Left lobe of liver (tissue), 2 donors: ENCODE measurements at regions not wholly inside any gene's neighbourhood (a gene's known extent, or its start where the extent isn't known, plus 50 kb on each side); places are given as distances from the start of the nearest gene placed in this dataset.
"Not testable (repeated sequence)": the region's sequence is repeated elsewhere in the genome, so short reads cannot be mapped to it uniquely, and the experiment has no call there.

Experiments used
- ATAC-seq: fragments of 200-7000 bp; cut with Tn5 transposase; one replicate; pipeline ENCODE4 v1.9.1; 2020; ENCODE audit warnings: mild to moderate bottlenecking, moderate library complexity
- DNase-seq: peaks from one replicate; pipeline ENCODE4 v3.0.0-alpha.2; 2020; ENCODE audit warnings: low spot score
- donor health status: DM: no; HTN: no; CAD: no; lungs with moderate emphysema.
- donor health status: DM: no; HTN: yes; CAD: no.

GRCh38 chr17:71482625-71483024 lies 638.2 kb upstream of the SOX9 start:
- ATAC-seq = no peak
- DNase-seq = no peak

GRCh38 chr17:71484546-71484945 lies 636.3 kb upstream of the SOX9 start:
- ATAC-seq (no peak), DNase-seq (no peak)

DNA sequence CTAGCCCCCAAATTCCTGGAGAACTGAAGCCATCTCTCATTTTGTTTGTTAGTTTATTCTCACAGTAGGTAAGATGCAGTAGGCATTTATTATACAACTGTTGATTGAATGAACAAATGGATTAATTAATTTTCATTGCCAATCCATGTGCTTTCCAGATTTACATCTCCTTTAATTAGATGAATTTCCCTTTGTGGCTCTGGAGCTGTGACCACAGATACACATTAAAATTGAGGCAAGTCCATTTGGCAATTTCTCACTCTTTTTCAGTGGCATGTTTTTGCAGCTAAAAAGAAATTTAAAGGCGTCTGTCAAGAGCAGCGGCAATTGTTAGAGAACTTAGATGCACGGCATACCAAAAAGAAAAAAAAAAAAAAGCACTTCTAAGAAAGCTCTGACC lies 635.4 kb upstream of the SOX9 start:
- ATAC-seq (no peak), DNase-seq (no peak)

DNA sequence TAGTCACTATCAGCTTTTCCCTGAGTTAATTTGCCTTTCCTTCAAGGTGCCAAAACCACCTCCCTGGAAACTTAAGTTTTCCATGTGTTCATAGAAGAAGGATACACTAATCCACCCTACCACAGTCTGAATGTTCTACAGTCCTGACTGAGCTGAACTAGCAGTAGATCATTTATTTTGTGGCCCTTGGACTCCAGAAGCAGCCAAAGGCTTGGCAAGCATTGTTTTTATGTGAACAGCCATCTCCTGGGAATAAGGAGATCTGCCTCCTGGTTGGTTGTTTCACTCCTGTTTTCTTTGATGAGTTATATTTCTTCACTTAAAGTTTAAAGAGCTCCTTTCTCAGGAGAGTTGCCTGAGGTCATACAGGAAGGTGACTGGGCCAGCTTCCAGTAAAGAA lies 634.6 kb upstream of the SOX9 start:
- no peak for DNase-seq
- no peak for ATAC-seq

DNA sequence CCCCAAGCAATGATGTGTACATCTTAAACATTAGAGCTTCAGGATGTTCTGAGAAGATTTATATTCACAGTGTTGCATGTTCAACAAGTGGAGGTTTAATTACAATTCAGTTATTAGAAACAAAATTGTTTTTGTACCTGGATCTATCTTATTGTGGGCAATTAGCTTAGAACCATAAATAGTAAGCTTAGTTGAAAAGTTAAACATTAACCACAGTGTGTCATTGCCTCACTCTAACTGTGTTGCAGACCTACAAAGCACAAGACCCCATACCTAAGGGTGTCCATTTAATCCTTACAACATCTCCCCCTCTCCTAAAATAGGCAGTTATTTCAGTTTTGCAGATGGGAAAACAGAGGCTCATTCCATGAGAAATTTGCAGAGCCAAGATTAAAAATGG lies 632.0 kb upstream of the SOX9 start:
- no peak for DNase-seq

GRCh38 chr17:71494062-71494855 lies 626.6 kb upstream of the SOX9 start:
- DNase-seq (no peak), ATAC-seq (no peak)

More for the DNA sequence above, 632.0 kb upstream of the SOX9 start:
- ATAC-seq = no peak

- DNase-seq (no peak), ATAC-seq (no peak)
These were observed 625.4 kb upstream of the SOX9 start for GRCh38 chr17:71495420-71495819.

- ATAC-seq (no peak), DNase-seq (no peak)
These were observed 624.3 kb upstream of the SOX9 start for GRCh38 chr17:71496552-71496951.

DNA sequence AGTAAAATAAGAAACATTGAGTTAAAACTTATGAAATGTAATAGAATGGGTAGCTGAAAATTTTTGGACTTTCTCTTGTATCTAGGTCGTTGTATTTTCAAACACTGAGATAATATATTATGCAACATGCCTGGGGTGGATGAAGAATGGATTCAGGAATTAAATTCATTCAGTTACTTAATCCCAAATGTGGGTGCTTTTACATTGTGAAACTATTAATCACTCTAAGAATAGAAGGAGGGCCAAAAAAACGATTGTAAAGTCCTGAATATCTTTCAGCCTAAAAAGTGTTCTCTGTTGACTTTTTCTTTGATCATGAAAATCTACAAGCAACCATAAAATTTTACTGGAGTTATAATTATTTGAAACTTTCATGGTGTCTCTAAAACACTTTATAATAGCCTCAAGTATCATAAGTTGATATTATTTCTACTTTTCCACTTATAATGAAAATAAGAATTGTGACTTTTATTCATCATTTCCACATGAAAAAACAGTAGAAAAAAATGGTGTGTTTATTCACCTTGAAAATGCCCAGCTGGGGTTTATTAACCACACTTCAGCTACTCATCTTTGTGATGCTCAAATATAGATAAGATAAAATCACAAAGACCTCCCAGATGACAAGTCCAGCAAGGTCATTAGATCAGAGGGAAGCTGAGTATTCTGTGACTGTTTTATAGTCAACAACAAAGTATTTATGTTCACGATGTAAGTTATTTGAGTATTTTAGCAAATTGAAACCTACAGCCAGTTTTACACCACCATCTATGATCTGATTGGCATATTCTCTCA lies 619.9 kb upstream of the SOX9 start:
- DNase-seq (no peak), ATAC-seq (no peak)

GRCh38 chr17:71501711-71502110 lies 619.1 kb upstream of the SOX9 start:
- ATAC-seq = no peak
- no peak for DNase-seq

DNA sequence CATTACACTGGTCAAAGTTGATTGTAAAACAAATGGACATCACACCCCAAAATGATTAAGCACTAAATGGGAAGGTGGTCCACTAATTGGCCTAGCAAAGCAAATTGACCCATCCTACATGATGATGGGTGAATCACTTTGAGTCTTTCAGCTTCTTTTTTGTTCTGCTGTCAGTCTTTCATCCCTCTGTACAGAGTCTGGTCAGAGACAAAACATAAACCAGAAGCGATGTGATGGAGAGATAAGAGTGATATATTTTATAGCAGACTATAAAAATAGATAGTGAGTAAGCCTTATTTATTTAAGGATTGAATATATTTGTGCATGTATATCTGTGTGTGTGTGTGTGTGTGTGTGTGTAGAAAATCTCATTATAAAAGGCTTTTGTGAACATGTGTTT lies 618.4 kb upstream of the SOX9 start:
- DNase-seq = no peak
- ATAC-seq = no peak

- ATAC-seq (no peak), DNase-seq (no peak)
These were observed 616.9 kb upstream of the SOX9 start for GRCh38 chr17:71503710-71504465.

- no peak for DNase-seq
- ATAC-seq = no peak
These were observed 615.6 kb upstream of the SOX9 start for GRCh38 chr17:71505200-71505599.

- DNase-seq (no peak), ATAC-seq (no peak)
These were observed 614.8 kb upstream of the SOX9 start for GRCh38 chr17:71505981-71506380.

- DNase-seq (no peak), ATAC-seq (no peak)
These were observed 609.4 kb upstream of the SOX9 start for GRCh38 chr17:71511266-71511995.

DNA sequence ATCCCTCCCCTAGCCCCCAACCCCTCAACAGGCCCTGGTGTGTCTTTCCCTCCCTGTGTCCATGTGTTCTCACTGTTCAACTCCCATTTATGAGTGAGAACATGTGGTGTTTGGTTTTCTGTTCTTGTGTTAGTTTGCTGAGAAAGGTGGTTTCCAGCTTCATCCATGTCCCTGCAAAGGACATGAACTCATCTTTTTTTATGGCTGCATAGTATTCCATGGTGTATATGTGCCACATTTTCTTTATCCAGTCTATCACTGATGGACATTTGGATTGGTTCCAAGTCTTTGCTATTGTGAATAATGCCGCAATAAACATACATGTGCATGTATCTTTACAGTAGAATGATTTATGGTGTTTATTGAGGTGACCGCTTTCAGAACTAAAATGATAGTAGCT lies 607.1 kb upstream of the SOX9 start:
- not testable (repeated sequence) for ATAC-seq, DNase-seq

GRCh38 chr17:71516149-71516548 lies 604.7 kb upstream of the SOX9 start:
- DNase-seq = no peak

DNA sequence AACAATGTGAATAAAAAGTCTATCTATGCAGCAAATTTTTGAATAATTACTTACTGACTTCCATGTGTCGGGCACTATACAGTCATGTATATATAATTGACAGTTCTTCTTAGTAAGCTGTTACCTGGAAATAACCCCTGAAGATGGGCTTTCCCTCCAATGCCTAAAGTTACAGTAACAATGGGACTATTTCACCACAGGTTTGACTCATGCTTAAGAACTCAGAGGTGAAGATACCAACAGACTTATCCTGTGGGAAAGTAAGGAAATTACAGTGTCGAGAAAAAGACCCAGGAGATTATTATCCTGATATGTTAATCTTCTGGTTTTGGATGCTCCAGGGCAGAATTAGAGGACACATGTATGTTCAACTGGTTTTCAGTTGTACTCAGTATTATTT lies 601.5 kb upstream of the SOX9 start:
- ATAC-seq (no peak), DNase-seq (no peak)

More at GRCh38 chr17:71516149-71516548, 604.7 kb upstream of the SOX9 start:
- ATAC-seq = no peak

DNA sequence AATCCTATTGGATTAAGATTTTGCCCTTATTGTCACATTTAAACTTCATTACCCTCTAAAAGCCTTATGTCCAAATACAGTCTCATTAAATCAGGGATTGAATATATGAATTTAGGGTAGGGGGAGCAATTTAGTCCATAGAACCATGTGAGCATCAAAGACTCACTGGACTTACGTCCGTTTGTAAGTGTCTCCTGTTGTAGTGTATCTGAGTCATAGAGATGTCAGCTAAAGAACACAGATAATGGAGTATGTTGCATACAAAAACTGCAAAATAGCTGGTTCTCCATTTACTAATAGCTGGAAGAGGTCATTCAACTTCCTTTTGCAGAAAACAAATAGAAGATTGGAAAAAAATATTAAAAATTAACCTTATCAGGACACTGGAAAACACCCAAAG lies 599.1 kb upstream of the SOX9 start:
- DNase-seq (no peak), ATAC-seq (no peak)

GRCh38 chr17:71522383-71522782 lies 598.4 kb upstream of the SOX9 start:
- DNase-seq (no peak), ATAC-seq (no peak)

GRCh38 chr17:71527311-71527710 lies 593.5 kb upstream of the SOX9 start:
- no peak for ATAC-seq

More at GRCh38 chr17:71527311-71527710, 593.5 kb upstream of the SOX9 start:
- DNase-seq = no peak
